Gastroesophageal sphincter (tissue), 3 donors: ENCODE measurements at regions not wholly inside any gene's neighbourhood (a gene's known extent, or its start where the extent isn't known, plus 50 kb on each side); places are given as distances from the start of the nearest gene placed in this dataset.

Experiments
- EP300 ChIP-seq: sonication (generic); formaldehyde crosslinking; IDR thresholded peaks from one replicate; pipeline ENCODE4 v1.6.1; 2017; ENCODE audit warnings: antibody characterized with exemption, mild to moderate bottlenecking
- POLR2A ChIP-seq, 2 donors: fragments of 450-650 bp; IDR thresholded peaks; one replicate each; pipeline ENCODE4 v1.6.1; 2017; ENCODE audit warnings: antibody characterized with exemption in 2 of 2, mild to moderate bottlenecking in 2 of 2, moderate library complexity in 1 of 2
- POLR2AphosphoS5 ChIP-seq: sonication (generic); formaldehyde crosslinking; IDR thresholded peaks from one replicate; pipeline ENCODE4 v1.6.1; 2017; ENCODE audit warnings: antibody characterized with exemption
- TF ChIP-seq, protein P1 (sequence below), 4 experiments: fragments of 200-600 bp in 2 of 4; fragments of 450-650 bp in 2 of 4; sonication (generic) in 1 of 4; IDR thresholded peaks; one replicate each; pipeline ENCODE4 v1.5.1; 2017 to 2019; ENCODE audit warnings: antibody characterized with exemption in 4 of 4, mild to moderate bottlenecking in 2 of 4, moderate library complexity in 2 of 4

DNA sequence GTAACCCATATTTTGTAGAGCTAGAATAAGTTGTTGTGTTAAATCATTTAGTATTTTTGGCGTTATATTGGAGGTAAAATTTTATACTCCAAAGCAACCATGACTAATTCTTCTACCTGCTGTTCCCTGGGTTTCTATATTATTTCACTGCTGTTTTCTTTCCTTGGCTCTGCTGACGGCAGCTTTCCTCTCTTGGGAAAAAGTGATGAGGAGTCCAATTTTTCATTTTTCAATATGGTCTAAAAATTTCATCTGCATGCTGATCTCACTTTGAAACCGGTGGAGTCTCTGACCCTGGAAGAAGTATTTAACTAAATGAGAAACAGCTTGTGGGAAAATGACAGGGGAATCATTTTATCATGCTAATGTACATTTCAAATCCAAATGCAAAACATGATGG, 110.2 kb downstream of the IFI44 start:
- TF ChIP-seq, protein P1, sequence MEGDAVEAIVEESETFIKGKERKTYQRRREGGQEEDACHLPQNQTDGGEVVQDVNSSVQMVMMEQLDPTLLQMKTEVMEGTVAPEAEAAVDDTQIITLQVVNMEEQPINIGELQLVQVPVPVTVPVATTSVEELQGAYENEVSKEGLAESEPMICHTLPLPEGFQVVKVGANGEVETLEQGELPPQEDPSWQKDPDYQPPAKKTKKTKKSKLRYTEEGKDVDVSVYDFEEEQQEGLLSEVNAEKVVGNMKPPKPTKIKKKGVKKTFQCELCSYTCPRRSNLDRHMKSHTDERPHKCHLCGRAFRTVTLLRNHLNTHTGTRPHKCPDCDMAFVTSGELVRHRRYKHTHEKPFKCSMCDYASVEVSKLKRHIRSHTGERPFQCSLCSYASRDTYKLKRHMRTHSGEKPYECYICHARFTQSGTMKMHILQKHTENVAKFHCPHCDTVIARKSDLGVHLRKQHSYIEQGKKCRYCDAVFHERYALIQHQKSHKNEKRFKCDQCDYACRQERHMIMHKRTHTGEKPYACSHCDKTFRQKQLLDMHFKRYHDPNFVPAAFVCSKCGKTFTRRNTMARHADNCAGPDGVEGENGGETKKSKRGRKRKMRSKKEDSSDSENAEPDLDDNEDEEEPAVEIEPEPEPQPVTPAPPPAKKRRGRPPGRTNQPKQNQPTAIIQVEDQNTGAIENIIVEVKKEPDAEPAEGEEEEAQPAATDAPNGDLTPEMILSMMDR (IDR thresholded peaks at IDR 0.05): no peak
- TF ChIP-seq POLR2A (IDR thresholded peaks at IDR 0.05): no peak
- TF ChIP-seq EP300: no peak
- no peak for TF ChIP-seq POLR2AphosphoS5
